Neural progenitor cell (in vitro differentiated cells): ENCODE measurements at regions not wholly inside any gene's neighbourhood (a gene's known extent, or its start where the extent isn't known, plus 50 kb on each side); places are given as distances from the start of the nearest gene placed in this dataset.

ENCODE experiments used
- DNase-seq: peaks from one replicate; pipeline ENCODE4 v3.0.0-alpha.2; 2016; ENCODE audit warnings: low spot score
- H2AFZ ChIP-seq: fragments of 200-600 bp; sonication (generic); replicated peaks from 2 replicates; pipeline ENCODE4 v1.6.1; 2016; ENCODE audit warnings: antibody characterized with exemption
- H3F3A ChIP-seq: fragments of 200-600 bp; sonication (generic); 2 replicates; pipeline ENCODE4 v1.6.1; 2016; ENCODE audit warnings: antibody characterized with exemption, low read depth
- H3K27ac ChIP-seq: fragments of 200-600 bp; sonication (generic); 2 replicates; pipeline ENCODE4 v1.5.1; 2016; ENCODE audit warnings: mild to moderate bottlenecking
- H3K27me3 ChIP-seq: fragments of 200-600 bp; sonication (generic); 2 replicates; pipeline ENCODE4 v1.6.1; 2016; ENCODE audit warnings: mild to moderate bottlenecking, moderate library complexity
- H3K36me3 ChIP-seq: fragments of 200-600 bp; sonication (generic); 2 replicates; pipeline ENCODE4 v1.5.1; 2016
- H3K4me1 ChIP-seq: fragments of 200-600 bp; sonication (generic); 2 replicates; pipeline ENCODE4 v1.6.1; 2016; ENCODE audit warnings: mixed run types
- H3K4me2 ChIP-seq: fragments of 200-600 bp; sonication (generic); 2 replicates; pipeline ENCODE4 v1.6.1; 2016
- H3K4me3 ChIP-seq: fragments of 200-600 bp; sonication (generic); 2 replicates; pipeline ENCODE4 v1.5.1; 2016
- H3K79me2 ChIP-seq: fragments of 200-600 bp; sonication (generic); 2 replicates; pipeline ENCODE4 v1.6.1; 2016; ENCODE audit warnings: low read depth
- H3K9ac ChIP-seq: fragments of 200-600 bp; sonication (generic); 2 replicates; pipeline ENCODE4 v1.6.1; 2016
- H3K9me3 ChIP-seq: fragments of 200-600 bp; sonication (generic); 2 replicates; pipeline ENCODE4 v1.5.1; 2016; ENCODE audit warnings: low read depth
- H4K20me1 ChIP-seq: fragments of 200-600 bp; sonication (generic); 2 replicates; pipeline ENCODE4 v1.6.1; 2016; ENCODE audit warnings: low read depth
- H3K27ac Mint-ChIP-seq: 3 replicates; pipeline ENCODE4 v1.8.0; 2021; ENCODE audit warnings: mixed read lengths
- H3K27me3 Mint-ChIP-seq: 2 replicates; pipeline ENCODE4 v1.8.0; 2022; ENCODE audit warnings: low read depth, mild to moderate bottlenecking, inconsistent platforms, moderate library complexity, mixed read lengths; ENCODE audit not compliant: insufficient read depth
- H3K36me3 Mint-ChIP-seq: 3 replicates; pipeline ENCODE4 v1.8.0; 2021; ENCODE audit warnings: mixed read lengths
- H3K4me1 Mint-ChIP-seq: 3 replicates; pipeline ENCODE4 v1.8.0; 2021; ENCODE audit warnings: mixed read lengths
- H3K4me3 Mint-ChIP-seq: 3 replicates; pipeline ENCODE4 v1.8.0; 2021; ENCODE audit warnings: mild to moderate bottlenecking, moderate library complexity, mixed read lengths
- H3K9me3 Mint-ChIP-seq: 3 replicates; pipeline ENCODE4 v1.8.0; 2020; ENCODE audit warnings: mixed read lengths
- EZH2 ChIP-seq: fragments of 200-600 bp; sonication (generic); IDR thresholded peaks from 2 replicates; pipeline ENCODE4 v1.6.1; 2017; ENCODE audit warnings: antibody characterized with exemption, mild to moderate bottlenecking, moderate library complexity
- EZH2phosphoT487 ChIP-seq: fragments of 200-600 bp; sonication (generic); IDR thresholded peaks from 2 replicates; pipeline ENCODE4 v1.6.1; 2017; ENCODE audit warnings: antibody characterized with exemption
- TF ChIP-seq, protein P1 (sequence below): fragments of 200-600 bp; sonication (generic); IDR thresholded peaks from 2 replicates; pipeline ENCODE4 v1.5.1; 2017; ENCODE audit warnings: antibody characterized with exemption, mild to moderate bottlenecking

DNA sequence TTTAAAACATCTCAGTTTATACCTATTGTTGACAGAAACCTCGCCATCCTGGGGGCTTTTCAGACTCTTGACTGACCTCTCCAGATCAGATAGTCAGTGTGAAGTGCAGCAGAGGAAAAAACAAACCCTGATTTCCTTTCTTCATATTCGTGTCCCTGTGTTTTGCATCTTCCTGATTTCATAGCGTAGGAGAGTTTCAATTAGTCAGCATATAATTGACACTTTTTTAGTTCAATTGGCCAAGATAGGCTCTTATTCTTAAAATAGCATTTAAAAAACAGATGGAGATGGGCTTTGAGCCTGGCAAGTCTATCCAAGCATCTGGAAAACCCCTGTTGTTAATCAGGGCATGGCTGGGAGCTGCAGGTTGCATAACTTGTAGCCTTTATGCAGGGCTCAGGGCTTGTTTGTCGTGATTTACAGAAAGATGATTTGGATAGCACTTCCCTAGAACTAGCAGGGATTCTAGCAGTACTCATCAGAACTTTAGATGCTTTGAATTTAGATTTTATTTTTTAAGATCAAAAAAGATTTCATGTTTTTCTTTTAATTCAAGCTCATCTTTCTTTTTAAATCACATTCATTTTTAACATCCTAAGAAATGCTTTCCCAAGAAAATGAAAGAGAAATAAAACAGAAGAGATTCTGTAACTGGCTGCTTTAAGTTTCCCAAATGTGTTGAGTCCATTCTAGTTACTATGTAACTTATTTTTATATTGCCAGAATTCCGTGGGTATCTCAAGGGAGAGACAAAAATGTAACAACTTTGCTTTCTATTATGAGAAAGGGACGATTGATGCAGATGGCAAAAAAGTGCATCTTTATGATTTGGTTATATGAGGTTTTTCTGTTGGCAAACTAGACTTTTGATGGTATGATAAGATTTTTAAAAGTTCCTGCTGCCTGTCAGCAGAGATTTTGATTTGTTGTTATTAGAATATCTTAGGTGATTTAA is 270.8 kb upstream of the FZD8 start:
- no peak overlapping the region for H3K9ac ChIP-seq
- H3K9me3 Mint-ChIP-seq, result no peaks in the 10 kb centered on the region
- no peaks in the 10 kb centered on the region for H3K36me3 ChIP-seq
- peaks cover 13% of the 10 kb centered on the region for H3K4me1 ChIP-seq
- H3K4me3 Mint-ChIP-seq, result no peak overlapping the region
- H3K4me1 Mint-ChIP-seq, result peaks cover 11% of the 10 kb centered on the region
- H3K27me3 Mint-ChIP-seq, result peaks cover 4% of the 10 kb centered on the region
- DNase-seq, result peak; percentile 8
- H3K27ac Mint-ChIP-seq, result no peak overlapping the region
- no peak overlapping the region for H3K4me3 ChIP-seq
- H3F3A ChIP-seq, result no peaks in the 10 kb centered on the region
- no peak overlapping the region for H3K4me2 ChIP-seq
- H3K27ac ChIP-seq, result no peak overlapping the region
- H4K20me1 ChIP-seq, result no peaks in the 10 kb centered on the region
- no peaks in the 10 kb centered on the region for H3K9me3 ChIP-seq
- H3K36me3 Mint-ChIP-seq, result no peaks in the 10 kb centered on the region
- no peaks in the 10 kb centered on the region for H3K27me3 ChIP-seq
- TF ChIP-seq EZH2, result no peak
- TF ChIP-seq EZH2phosphoT487, result no peak
- TF ChIP-seq, protein P1, sequence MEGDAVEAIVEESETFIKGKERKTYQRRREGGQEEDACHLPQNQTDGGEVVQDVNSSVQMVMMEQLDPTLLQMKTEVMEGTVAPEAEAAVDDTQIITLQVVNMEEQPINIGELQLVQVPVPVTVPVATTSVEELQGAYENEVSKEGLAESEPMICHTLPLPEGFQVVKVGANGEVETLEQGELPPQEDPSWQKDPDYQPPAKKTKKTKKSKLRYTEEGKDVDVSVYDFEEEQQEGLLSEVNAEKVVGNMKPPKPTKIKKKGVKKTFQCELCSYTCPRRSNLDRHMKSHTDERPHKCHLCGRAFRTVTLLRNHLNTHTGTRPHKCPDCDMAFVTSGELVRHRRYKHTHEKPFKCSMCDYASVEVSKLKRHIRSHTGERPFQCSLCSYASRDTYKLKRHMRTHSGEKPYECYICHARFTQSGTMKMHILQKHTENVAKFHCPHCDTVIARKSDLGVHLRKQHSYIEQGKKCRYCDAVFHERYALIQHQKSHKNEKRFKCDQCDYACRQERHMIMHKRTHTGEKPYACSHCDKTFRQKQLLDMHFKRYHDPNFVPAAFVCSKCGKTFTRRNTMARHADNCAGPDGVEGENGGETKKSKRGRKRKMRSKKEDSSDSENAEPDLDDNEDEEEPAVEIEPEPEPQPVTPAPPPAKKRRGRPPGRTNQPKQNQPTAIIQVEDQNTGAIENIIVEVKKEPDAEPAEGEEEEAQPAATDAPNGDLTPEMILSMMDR, result no peak
- no peaks in the 10 kb centered on the region for H3K79me2 ChIP-seq
- no peak overlapping the region for H2AFZ ChIP-seq

GRCh38 chr10:35911954-35912353 is 269.9 kb upstream of the FZD8 start:
- H3F3A ChIP-seq, result no peaks in the 10 kb centered on the region
- TF ChIP-seq EZH2, result no peak
- TF ChIP-seq, protein P1, result no peak
- TF ChIP-seq EZH2phosphoT487, result no peak
- peaks cover 6% of the 10 kb centered on the region for H3K27me3 Mint-ChIP-seq
- no peaks in the 10 kb centered on the region for H3K27me3 ChIP-seq
- no peaks in the 10 kb centered on the region for H3K79me2 ChIP-seq
- H3K9ac ChIP-seq, result no peak overlapping the region
- H4K20me1 ChIP-seq, result no peaks in the 10 kb centered on the region
- no peak overlapping the region for H3K27ac ChIP-seq
- H3K4me1 Mint-ChIP-seq, result peaks cover 11% of the 10 kb centered on the region
- no peaks in the 10 kb centered on the region for H3K36me3 ChIP-seq
- no peaks in the 10 kb centered on the region for H3K9me3 ChIP-seq
- no peak overlapping the region for H3K4me2 ChIP-seq
- no peak overlapping the region for H3K4me3 ChIP-seq
- peaks cover 13% of the 10 kb centered on the region for H3K4me1 ChIP-seq
- no peaks in the 10 kb centered on the region for H3K9me3 Mint-ChIP-seq
- H3K36me3 Mint-ChIP-seq, result no peaks in the 10 kb centered on the region
- H2AFZ ChIP-seq, result no peak overlapping the region
- no peak overlapping the region for H3K27ac Mint-ChIP-seq
- no peak overlapping the region for H3K4me3 Mint-ChIP-seq
- no peak for DNase-seq

GRCh38 chr10:35911233-35911632 is 269.1 kb upstream of the FZD8 start:
- Mint-ChIP-seq H3K4me1 (peaks cover 16% of the 10 kb centered on the region), H3K9me3 (peaks cover 4% of the 10 kb centered on the region), H3K36me3 (no peaks in the 10 kb centered on the region), H3K27ac (no peak overlapping the region), H3K27me3 (peaks cover 9% of the 10 kb centered on the region), H3K4me3 (no peak overlapping the region)
- no peak overlapping the region for H3K27ac ChIP-seq
- DNase-seq, result no peak
- no peak overlapping the region for H2AFZ ChIP-seq
- no peak overlapping the region for H3K4me2 ChIP-seq
- no peaks in the 10 kb centered on the region for H4K20me1 ChIP-seq
- peaks cover 13% of the 10 kb centered on the region for H3K4me1 ChIP-seq
- H3K27me3 ChIP-seq, result no peaks in the 10 kb centered on the region
- H3K79me2 ChIP-seq, result no peaks in the 10 kb centered on the region
- H3K9ac ChIP-seq, result no peak overlapping the region
- TF ChIP-seq EZH2phosphoT487 (no peak), EZH2 (no peak)
- TF ChIP-seq, protein P1, result no peak
- H3K36me3 ChIP-seq, result no peaks in the 10 kb centered on the region
- H3K4me3 ChIP-seq, result no peak overlapping the region
- no peaks in the 10 kb centered on the region for H3K9me3 ChIP-seq
- no peaks in the 10 kb centered on the region for H3F3A ChIP-seq
